ENCODE measurements at regions not wholly inside any gene's neighbourhood (a gene's known extent, or its start where the extent isn't known, plus 50 kb on each side); places are given as distances from the start of the nearest gene placed in this dataset.

DNA sequence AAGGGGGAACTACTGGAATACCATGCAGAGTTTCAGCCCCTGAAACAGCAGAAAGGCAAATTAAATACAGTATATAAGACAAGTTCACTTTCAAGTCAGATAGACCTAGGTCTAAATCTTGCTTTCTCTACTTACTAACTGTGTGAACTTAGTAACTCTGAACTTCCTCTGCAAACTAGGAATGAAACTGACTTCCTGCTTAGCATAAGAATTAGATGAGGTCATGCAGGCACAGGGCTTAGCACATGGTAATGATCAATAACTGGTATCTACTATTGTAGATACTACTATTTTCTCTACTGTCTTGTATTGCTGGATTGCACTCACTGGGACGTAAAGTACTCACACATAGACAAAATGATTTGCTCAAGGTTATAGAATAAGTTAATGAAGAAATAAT lies 51.5 kb upstream of the MTNR1B start (continued):
- no peak for TF ChIP-seq ZNF597 (CRISPR knock-in tag; IDR thresholded peaks at IDR 0.05)
- TF ChIP-seq PCBP1 (IDR thresholded peaks at IDR 0.05; ENCODE audit: borderline replicate concordance, low read depth, low read length): no peak
- no peak for TF ChIP-seq RFXANK (CRISPR knock-in tag; IDR thresholded peaks at IDR 0.05)

GRCh38 chr11:92919048-92919447 lies 50.4 kb upstream of the MTNR1B start:
- FAIRE-seq (no peak), ATAC-seq (no peak), DNase-seq (ENCODE audit: low spot score) (no peak)
- Histone ChIP-seq H3K36me3 (replicated peaks in 1 of 2; ENCODE audit: control insufficient read depth in 1 of 2, insufficient read depth in 2 of 2, low read length in 2 of 2) (no peaks in the 10 kb centered on the region), H3K9me3 (ENCODE audit: low read length) (no peaks in the 10 kb centered on the region), H3K4me2 (ENCODE audit: low read depth, low read length) (no peak overlapping the region), H4K20me1 (ENCODE audit: insufficient read depth, low read length) (no peaks in the 10 kb centered on the region), H3K4me1 (ENCODE audit: insufficient read depth, low read length) (no peaks in the 10 kb centered on the region), H3K4me3 (replicated peaks in 1 of 3; ENCODE audit: insufficient read depth in 1 of 3, low read depth in 2 of 3, low read length in 3 of 3) (no peak overlapping the region), H3K27me3 (ENCODE audit: control insufficient read depth in 1 of 2, insufficient read depth in 2 of 2, low read length in 2 of 2) (no peaks in the 10 kb centered on the region; a peak in 1 of 5 replicates), H3K27ac (ENCODE audit: extremely low read length, insufficient read depth, low read length) (no peak overlapping the region), H2AFZ (ENCODE audit: low read length) (no peak overlapping the region), H3K9ac (ENCODE audit: insufficient read depth, low read depth, low read length) (no peak overlapping the region), H3K79me2 (ENCODE audit: insufficient read depth, low read length) (no peaks in the 10 kb centered on the region)
- in situ Hi-C loops (cut with HindIII; ENCODE audit: extremely low pct_ligation_motif_present, low pct_unique_long_range_greater_than_20kb): no loop called here
- TF ChIP-seq SSRP1 (CRISPR knock-in tag; IDR thresholded peaks at IDR 0.05) (no peak), KDM2A (CRISPR knock-in tag; IDR thresholded peaks at IDR 0.05; ENCODE audit: borderline replicate concordance, low read depth) (no peak)
- TF ChIP-seq, protein P1, sequence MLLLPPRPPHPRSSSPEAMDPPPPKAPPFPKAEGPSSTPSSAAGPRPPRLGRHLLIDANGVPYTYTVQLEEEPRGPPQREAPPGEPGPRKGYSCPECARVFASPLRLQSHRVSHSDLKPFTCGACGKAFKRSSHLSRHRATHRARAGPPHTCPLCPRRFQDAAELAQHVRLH (CRISPR knock-in tag; IDR thresholded peaks at IDR 0.05; ENCODE audit: borderline replicate concordance, low read depth): no peak
- intact Hi-C loops (cut with micrococcal nuclease; ENCODE audit: unreplicated experiment): no loop called here
- BruUV-seq (replicated peaks): no TSS peak
- CTCF ChIA-PET (ENCODE audit: low intra/inter-chr PET ratio, low total read pairs): no interaction called here
- POLR2A ChIA-PET: no interaction called here
